Uterus (tissue), 2 donors: ENCODE measurements at regions not wholly inside any gene's neighbourhood (a gene's known extent, or its start where the extent isn't known, plus 50 kb on each side); places are given as distances from the start of the nearest gene placed in this dataset.

Experiments used
- CTCF ChIP-seq, 4 experiments: fragments of 200-600 bp in 2 of 4; fragments of 450-650 bp in 2 of 4; sonication (generic) in 2 of 4; IDR thresholded peaks; one replicate each; pipeline ENCODE4 v1.5.1; 2016 to 2019; ENCODE audit warnings: antibody characterized with exemption in 4 of 4, mild to moderate bottlenecking in 2 of 4, moderate library complexity in 1 of 4
- POLR2A ChIP-seq, 2 donors: fragments of 450-650 bp; IDR thresholded peaks; one replicate each; pipeline ENCODE4 v1.6.1; 2016; ENCODE audit warnings: antibody characterized with exemption in 2 of 2, mild to moderate bottlenecking in 1 of 2, moderate library complexity in 1 of 2

GRCh38 chr16:73882033-73882432 lies 414.6 kb upstream of the PSMD7 start:
- no peak for TF ChIP-seq CTCF (IDR thresholded peaks at IDR 0.05)
- TF ChIP-seq POLR2A (IDR thresholded peaks at IDR 0.05) = no peak
